Ishikawa (cell line): ENCODE measurements at regions not wholly inside any gene's neighbourhood (a gene's known extent, or its start where the extent isn't known, plus 50 kb on each side); places are given as distances from the start of the nearest gene placed in this dataset.

ENCODE experiments used
- CEBPB ChIP-seq: IDR thresholded peaks from 2 replicates; pipeline ENCODE4 v1.6.1; 2012
- EGR1 ChIP-seq: IDR thresholded peaks from 2 replicates; pipeline ENCODE4 v1.6.1; 2012
- EP300 ChIP-seq: IDR thresholded peaks from 2 replicates; pipeline ENCODE4 v1.6.1; 2012; ENCODE audit warnings: borderline replicate concordance
- MAX ChIP-seq: IDR thresholded peaks from 2 replicates; pipeline ENCODE4 v1.6.1; 2012
- NFIC ChIP-seq: IDR thresholded peaks from 2 replicates; pipeline ENCODE4 v1.6.1; 2012
- RAD21 ChIP-seq: IDR thresholded peaks from 2 replicates; pipeline ENCODE4 v1.6.1; 2012; ENCODE audit warnings: low read depth
- REST ChIP-seq: IDR thresholded peaks from 2 replicates; pipeline ENCODE4 v1.6.1; 2012; ENCODE audit warnings: low read depth, mild to moderate bottlenecking
- TAF1 ChIP-seq: IDR thresholded peaks from 2 replicates; pipeline ENCODE4 v1.6.1; 2012; ENCODE audit warnings: low read depth, mild to moderate bottlenecking
- TCF12 ChIP-seq: IDR thresholded peaks from 2 replicates; pipeline ENCODE4 v1.6.1; 2012; ENCODE audit warnings: low read depth
- TEAD4 ChIP-seq: IDR thresholded peaks from 2 replicates; pipeline ENCODE4 v1.6.1; 2012
- YY1 ChIP-seq: IDR thresholded peaks from 2 replicates; pipeline ENCODE4 v1.6.1; 2012; ENCODE audit warnings: low read depth
- ZBTB7A ChIP-seq: IDR thresholded peaks from 2 replicates; pipeline ENCODE4 v1.6.1; 2012; ENCODE audit warnings: low read depth

GRCh38 chr11:32200136-32200847 is 109.4 kb downstream of the RCN1 start:
- TF ChIP-seq YY1 (no peak), TEAD4 (no peak), REST (no peak), RAD21 (no peak), EGR1 (no peak), TAF1 (no peak), ZBTB7A (no peak), NFIC (no peak), EP300 (no peak), TCF12 (no peak), CEBPB (no peak), MAX (no peak)
